ENCODE measurements at regions not wholly inside any gene's neighbourhood (a gene's known extent, or its start where the extent isn't known, plus 50 kb on each side); places are given as distances from the start of the nearest gene placed in this dataset.
"Not testable (repeated sequence)": the region's sequence is repeated elsewhere in the genome, so short reads cannot be mapped to it uniquely, and the experiment has no call there.

DNA sequence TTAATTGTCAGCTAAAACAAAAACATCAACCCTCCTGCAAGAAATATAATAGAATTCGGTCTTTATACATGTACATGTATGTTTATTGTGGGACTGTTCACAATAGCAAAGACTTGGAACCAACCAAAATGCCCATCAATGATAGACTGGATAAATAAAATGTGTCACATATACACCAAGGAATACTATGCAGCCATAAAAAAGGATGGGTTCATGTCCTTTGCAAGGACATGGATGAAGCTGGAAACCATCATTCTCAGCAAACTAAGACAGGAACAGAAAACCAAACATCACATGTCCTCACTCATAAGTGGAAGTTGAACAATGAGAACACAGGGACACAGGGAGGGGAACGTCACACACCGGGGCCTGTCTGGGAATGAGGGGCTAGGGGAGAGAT is 109.1 kb upstream of the ADRA1B start:
- TF ChIP-seq, protein P1, sequence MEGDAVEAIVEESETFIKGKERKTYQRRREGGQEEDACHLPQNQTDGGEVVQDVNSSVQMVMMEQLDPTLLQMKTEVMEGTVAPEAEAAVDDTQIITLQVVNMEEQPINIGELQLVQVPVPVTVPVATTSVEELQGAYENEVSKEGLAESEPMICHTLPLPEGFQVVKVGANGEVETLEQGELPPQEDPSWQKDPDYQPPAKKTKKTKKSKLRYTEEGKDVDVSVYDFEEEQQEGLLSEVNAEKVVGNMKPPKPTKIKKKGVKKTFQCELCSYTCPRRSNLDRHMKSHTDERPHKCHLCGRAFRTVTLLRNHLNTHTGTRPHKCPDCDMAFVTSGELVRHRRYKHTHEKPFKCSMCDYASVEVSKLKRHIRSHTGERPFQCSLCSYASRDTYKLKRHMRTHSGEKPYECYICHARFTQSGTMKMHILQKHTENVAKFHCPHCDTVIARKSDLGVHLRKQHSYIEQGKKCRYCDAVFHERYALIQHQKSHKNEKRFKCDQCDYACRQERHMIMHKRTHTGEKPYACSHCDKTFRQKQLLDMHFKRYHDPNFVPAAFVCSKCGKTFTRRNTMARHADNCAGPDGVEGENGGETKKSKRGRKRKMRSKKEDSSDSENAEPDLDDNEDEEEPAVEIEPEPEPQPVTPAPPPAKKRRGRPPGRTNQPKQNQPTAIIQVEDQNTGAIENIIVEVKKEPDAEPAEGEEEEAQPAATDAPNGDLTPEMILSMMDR (IDR thresholded peaks at IDR 0.05; ENCODE audit: poor library complexity) = not testable (repeated sequence)
- not testable (repeated sequence) for TF ChIP-seq EZH2 (IDR thresholded peaks at IDR 0.05; ENCODE audit: borderline replicate concordance)

All from hepatocyte (in vitro differentiated cells).